DMS53 treated with DMSO at 0.1 percent for 48 hours (cell line): ENCODE measurements at regions not wholly inside any gene's neighbourhood (a gene's known extent, or its start where the extent isn't known, plus 50 kb on each side); places are given as distances from the start of the nearest gene placed in this dataset.
A peak's percentile ranks its signal among the peaks of the same experiment; 100 is the strongest.

Experiments used
- DNase-seq: peaks from one replicate; lab custom pipeline; 2025; ENCODE audit not compliant: unreplicated experiment; lab: John Stamatoyannopoulos, UW

DNA sequence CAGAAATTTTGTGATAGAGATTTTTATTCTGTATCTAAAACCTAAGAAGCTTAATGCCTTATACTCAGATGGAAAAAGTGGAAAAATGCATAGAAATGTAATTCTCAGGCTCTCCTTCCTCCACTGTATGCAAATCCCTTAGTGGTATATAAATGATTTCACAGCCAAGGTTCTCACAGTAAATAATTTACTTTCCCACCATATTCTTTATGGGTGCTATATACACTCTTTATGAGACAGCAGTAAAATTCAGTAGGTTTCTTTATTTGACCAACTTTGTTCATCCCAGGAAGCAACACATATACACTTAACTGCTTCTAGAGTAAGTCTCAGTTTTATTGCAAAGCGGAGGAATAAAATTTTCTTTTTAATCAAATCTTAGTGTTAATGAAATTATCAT is 1399.7 kb downstream of the PCDH7 start:
- DNase-seq: no peak

DNA sequence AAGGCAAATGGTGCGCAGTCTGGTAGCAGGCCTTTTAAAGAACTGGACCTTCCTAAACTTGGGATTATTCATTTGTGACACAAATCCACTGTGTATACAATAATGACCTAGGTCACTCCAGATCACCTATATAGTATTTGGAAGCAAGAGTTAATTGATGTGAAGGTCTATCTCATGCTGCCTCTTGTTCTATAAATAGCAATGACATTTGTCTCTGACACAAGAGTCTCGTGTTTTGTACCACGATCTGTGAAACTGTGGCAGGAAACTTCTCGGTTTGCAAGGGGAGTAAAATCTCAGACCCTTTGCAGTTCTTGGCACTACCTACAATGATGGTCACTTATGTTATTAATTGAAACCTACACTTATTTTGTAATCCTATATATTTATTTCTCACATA is 1408.4 kb downstream of the PCDH7 start:
- no peak for DNase-seq

DNA sequence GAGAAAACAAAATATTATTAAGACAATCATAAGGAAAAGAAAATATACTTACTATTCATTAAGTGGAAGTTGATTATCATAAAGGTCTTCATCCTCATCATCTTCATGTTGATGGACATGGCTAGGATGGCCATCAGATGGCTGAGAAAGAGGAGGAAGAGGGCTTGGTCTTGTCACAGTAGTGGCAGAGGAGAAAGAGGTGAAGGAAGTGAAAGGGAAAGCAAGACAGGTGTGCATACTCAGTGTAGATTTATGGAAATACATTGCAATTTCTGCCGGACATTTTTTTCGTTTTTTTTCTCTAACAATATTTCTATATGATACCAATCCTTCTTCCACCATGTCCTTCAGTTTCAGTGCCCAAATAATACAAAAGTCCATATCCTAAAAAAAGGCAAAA is 1409.8 kb downstream of the PCDH7 start:
- DNase-seq: no peak

GRCh38 chr4:32133141-32133540 is 1413.0 kb downstream of the PCDH7 start:
- no peak for DNase-seq

GRCh38 chr4:32133734-32134133 is 1413.6 kb downstream of the PCDH7 start:
- no peak for DNase-seq

DNA sequence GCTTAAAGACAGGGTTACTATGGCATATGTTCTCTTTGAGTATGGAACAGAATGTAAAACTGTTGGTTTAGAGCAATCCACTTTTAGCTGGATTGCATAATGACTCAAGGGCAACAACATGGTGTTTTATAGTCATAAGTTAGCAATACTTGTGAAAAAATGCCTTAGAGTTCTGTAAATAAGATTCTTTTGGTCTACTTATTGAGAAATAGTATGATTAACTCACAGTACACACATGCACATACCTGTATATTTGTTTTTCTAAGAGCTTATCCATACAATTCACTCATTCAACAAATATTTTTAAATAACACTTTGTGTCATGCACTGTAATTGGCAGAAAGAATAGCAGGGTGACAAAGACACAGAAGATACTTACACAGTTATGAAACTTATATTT is 1415.5 kb downstream of the PCDH7 start:
- DNase-seq: no peak

DNA sequence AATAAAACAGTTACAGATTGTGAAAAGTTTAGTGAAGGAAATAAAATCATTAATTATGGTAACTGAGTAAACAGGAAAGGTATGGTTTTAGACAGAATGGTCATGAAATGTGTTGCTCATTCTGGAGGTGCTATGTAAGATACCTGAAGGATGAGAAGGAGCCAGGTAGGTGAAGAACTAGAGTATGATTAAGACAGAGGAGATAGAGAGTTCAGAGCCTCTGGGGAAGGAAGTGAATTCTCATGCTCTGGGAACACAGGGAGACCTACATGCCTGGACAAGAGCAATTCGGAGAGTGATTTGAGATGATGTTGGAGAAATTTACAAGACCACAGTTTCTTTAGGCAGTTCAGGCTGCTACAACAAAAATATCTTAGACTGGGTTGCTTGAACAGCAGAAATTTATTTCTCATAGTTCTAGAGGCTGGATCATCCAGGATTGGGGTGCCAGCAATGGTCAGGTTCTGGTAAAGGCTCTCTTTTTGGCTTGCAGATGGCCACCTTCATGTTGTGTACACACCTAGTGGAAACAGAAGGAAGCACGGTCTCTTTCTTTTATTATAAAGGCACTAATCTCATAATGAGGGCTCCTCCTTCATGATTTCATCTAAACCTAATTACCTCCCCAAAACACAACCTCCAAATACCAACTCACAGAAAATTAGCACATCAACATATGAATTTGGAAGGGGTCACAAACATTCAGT is 1416.1 kb downstream of the PCDH7 start:
- DNase-seq: no peak

GRCh38 chr4:32140636-32141035 is 1420.5 kb downstream of the PCDH7 start:
- no peak for DNase-seq

DNA sequence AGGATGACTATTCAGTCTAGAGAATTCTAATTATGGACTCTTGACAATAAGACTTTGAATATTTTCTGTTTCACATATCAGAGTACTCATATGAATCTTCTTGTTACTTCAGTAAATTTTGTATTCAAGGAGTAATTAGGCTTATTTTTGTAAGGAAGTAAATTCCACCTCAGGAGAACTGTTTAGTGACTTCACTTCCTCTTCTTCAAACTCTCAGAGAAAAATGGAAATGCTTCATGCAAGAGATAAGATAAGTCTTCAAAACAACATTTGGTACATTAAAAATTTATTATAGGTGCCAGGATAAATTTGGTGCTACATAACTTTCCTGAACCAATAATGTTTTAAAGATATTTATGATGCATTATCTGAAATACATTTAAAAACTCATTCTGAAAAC is 1421.9 kb downstream of the PCDH7 start:
- no peak for DNase-seq

GRCh38 chr4:32145987-32146386 is 1425.8 kb downstream of the PCDH7 start:
- no peak for DNase-seq

GRCh38 chr4:32147446-32148085 is 1427.4 kb downstream of the PCDH7 start:
- DNase-seq: no peak

DNA sequence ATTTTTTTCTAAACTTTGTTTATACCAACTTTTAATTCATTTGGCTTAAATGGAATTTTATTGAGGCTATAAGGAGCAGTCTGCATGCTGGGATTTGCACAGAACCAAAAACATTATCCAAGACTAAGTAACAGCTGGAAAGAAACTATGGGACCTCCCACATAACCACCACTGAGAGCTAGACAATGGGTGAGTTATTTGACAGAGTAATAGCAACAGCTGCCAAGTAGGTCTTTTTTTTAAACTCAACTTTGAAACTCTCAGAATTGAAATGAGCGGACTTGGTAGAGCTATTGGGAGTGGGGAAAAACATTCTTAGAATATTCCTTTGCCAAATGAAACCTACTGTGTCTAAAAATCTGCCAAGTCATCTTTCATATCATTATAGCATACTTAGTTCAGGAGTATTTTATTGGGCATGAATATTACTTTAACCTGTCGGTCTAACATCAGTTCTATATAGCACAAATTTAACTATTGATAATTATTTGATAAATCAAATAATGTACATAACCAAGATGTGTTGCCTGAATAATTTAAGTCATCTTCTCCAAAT is 1428.0 kb downstream of the PCDH7 start:
- DNase-seq: no peak

DNA sequence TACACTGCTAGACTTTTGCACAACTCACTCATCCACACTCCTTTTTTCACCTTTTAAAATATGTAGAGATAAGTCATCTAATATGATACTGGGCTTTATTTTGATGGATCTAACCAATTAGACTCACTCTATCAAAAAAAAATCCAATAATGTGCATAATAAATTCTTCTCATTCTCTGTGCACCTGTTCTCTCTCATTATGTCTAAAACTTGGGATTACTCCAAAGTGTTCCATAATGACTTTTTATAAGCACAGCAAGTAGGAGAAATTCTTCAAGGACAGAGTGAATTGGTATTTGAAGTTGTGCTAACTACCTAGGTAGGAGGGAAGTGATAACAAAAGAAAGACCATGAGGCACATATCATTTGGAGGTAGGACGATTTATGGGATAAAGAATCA is 1438.8 kb downstream of the PCDH7 start:
- no peak for DNase-seq

DNA sequence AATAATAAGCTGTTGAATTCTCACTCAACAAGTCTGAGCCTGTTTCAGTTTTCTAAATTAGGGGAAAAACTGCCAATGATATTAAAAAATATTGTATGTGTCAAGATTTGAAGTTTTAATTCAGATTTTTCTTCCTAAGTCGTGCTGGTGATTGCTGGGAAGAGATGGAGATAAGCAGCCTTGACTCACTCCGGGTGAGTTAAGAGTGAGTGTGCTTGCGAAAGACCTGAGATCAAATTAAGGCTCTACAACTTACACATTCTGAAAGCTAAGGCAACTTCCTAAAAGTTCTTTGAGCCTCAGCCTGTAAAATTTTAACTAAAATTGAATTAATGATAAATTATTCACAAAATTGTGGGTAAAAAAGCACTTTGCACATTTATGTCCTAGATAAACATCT is 1441.2 kb downstream of the PCDH7 start:
- no peak for DNase-seq

DNA sequence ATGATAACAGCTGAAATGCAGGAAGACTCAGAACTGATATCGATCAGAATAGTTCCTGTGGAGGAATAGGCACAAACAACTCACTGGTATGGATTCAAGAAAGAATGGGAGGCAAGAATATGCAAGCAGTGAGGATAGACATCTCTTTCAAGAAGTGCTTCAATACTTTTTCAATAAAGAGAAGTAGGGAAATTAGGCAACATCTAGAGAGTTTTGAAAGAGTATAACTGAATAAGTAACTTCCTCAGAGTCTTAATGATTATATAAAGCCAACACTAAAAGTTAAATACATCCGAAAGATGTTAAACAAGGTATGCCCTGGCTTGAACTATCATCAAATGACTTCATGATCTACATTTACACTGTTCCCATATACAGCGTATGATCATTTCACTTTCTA is 1443.0 kb downstream of the PCDH7 start:
- no peak for DNase-seq

DNA sequence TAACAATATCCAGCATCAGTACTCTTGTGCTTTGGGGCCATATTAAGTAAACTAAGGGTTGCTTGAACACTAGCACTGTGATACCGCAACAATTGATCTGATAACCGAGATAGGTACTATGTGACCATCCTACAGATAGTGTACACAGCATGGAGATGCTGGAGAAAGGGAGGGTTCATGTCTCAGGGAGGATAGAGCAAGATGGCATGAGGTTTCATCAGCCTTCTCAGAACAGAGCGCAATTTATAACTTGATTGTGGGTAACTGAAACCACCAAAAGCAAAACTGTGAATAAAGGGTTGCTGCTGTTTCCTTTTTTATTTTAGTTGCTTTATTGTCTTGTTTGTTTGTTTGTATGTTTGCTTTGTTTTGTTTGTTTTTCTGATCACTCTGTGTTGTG is 1449.7 kb downstream of the PCDH7 start:
- no peak for DNase-seq

DNA sequence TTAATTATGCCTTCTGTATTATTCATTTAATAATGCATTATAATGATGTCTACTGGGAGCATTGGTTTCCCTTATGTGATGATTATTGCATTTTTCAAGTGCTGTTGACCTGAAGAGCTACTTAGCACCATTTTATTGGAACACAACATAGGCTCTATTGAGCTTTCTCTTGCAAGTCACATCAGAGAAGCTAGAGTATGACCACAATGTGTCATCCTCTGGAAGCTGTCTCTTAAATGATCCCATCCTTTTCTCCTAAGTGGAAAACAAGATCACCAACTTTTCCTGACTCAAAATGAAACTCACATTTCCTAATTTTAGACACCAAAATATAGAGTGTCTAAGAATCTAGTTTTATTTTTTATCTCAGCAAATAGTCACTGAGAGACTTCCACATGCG is 1451.9 kb downstream of the PCDH7 start:
- DNase-seq: no peak

DNA sequence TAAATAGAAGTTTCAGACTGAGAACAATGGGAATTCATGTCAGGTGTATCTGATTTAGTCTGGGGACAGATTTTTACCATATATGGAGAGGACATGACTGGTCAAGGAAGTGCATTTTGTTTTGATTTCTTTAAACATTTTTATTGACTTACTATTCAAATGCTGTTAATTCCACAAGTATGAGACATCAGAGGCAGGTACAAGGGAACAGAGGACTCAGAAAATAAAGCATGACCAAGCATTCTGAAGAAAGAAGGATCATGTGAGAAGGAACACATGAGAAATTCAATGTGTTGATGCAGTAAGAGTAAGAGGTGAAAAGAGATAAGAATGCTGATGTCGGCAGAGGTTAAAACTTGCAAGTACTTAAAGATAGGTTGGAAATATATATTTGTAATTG is 1452.6 kb downstream of the PCDH7 start:
- DNase-seq: peak; percentile 7

DNA sequence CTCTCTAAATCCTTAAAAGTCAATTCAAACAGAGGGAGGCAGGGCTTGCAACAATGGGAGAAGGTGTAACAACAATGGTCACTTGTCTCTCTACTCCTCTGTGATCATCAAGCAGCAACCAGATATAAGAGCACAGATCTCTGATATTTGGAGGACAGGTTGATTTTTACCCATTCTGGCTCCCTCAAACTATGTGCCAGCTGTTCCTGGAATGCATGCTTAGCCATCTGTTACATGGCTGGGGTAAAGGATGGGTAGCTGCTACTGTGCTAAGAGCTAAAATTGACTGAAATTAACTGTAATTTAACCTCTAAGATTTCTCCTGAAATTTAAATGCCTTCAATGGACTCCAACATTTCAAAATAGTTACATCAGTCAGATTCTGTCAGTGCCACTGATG is 1459.9 kb downstream of the PCDH7 start:
- DNase-seq: no peak

DNA sequence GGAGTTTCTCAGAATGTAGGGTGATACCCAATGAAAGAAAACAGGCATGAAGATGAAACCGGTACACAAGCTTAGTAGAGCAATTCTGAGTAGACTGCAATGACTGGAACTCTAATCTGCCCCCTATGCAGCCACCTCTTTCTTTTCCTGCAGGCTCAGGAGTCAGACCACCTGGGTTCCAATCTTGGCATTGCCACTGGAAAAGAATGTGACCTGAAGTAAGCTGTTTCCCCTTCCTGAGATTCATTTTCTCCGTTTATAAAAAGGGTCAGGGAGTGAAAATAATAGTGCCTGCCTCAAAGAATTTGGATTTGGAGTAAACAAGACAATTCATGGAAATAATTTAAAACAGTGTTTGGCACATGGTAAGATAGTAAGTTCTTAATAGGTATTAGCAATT is 1464.0 kb downstream of the PCDH7 start:
- DNase-seq: no peak

DNA sequence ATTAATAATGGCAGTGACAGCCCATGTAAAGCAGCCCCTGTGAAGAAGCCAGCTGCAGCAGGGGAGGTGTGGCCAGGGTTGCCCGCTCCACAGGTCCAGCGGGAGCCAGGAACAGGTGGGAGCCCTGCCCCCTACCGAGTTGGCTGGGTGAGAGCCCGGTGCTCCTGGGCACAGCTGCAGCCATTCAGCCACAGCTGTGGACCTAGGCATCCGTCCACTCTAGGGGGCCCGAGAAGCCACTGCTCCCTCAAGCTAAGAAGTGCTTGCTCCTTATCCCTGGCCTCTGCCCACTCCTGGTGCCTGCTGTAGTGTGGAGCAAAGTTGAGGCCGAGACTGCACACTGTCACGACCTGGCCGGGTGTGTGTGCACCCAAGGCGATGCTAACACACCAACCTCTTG is 1469.0 kb downstream of the PCDH7 start:
- no peak for DNase-seq

- no peak for DNase-seq
These were observed 1469.6 kb downstream of the PCDH7 start for GRCh38 chr4:32189788-32190187.

GRCh38 chr4:32191961-32192360 is 1471.8 kb downstream of the PCDH7 start:
- DNase-seq: no peak
